Keratinocyte (primary cell): ENCODE measurements at regions not wholly inside any gene's neighbourhood (a gene's known extent, or its start where the extent isn't known, plus 50 kb on each side); places are given as distances from the start of the nearest gene placed in this dataset.

Source experiments
- DNase-seq: peaks from one replicate; pipeline ENCODE4 v3.0.0-alpha.2; 2011; ENCODE audit warnings: low read depth, missing footprints, low spot score
- FAIRE-seq: peaks from 2 replicates; lab custom pipeline; 2011; peaks lifted over from hg19 to GRCh38; lab: Jason Lieb, UNC
- H2AFZ ChIP-seq: 2 replicates; pipeline ENCODE4 v1.6.0; 2012; ENCODE audit warnings: low read length, control low read depth, inconsistent platforms; ENCODE audit not compliant: control insufficient read depth
- H3K27ac ChIP-seq: 2 replicates; pipeline ENCODE4 v1.5.1; 2011; ENCODE audit warnings: low read length; ENCODE audit not compliant: control insufficient read depth, insufficient read depth
- H3K27me3 ChIP-seq: 3 replicates; pipeline ENCODE4 v1.6.0; 2011; ENCODE audit warnings: low read length; ENCODE audit not compliant: control insufficient read depth, insufficient read depth; ENCODE audit errors: extremely low read depth
- H3K36me3 ChIP-seq, 2 experiments: 2 replicates in 1 of 2; 3 replicates in 1 of 2; pipeline ENCODE4 v1.5.1; 2011; ENCODE audit warnings: low read length in 2 of 2, mild to moderate bottlenecking in 1 of 2; ENCODE audit not compliant: control insufficient read depth in 2 of 2, insufficient read depth in 2 of 2; ENCODE audit errors: extremely low read depth in 1 of 2
- H3K4me1 ChIP-seq: 3 replicates; pipeline ENCODE4 v1.5.1; 2011; ENCODE audit warnings: low read length; ENCODE audit not compliant: control insufficient read depth, insufficient read depth; ENCODE audit errors: extremely low read depth
- H3K4me2 ChIP-seq: 3 replicates; pipeline ENCODE4 v1.6.0; 2011; ENCODE audit warnings: low read depth, low read length; ENCODE audit not compliant: control insufficient read depth, insufficient read depth; ENCODE audit errors: extremely low read depth
- H3K4me3 ChIP-seq, 3 experiments: fragments of 200-600 bp in 1 of 3; sonication (generic) in 1 of 3; 2 replicates in 2 of 3; 3 replicates in 1 of 3; pipeline ENCODE4 v1.5.1; 2011 to 2016; ENCODE audit warnings: low read length in 3 of 3, mild to moderate bottlenecking in 3 of 3, control low read depth in 2 of 3, inconsistent platforms in 1 of 3, low read depth in 1 of 3, mixed read lengths in 1 of 3, mixed run types in 1 of 3, moderate library complexity in 1 of 3; ENCODE audit not compliant: control insufficient read depth in 2 of 3, insufficient read depth in 2 of 3; ENCODE audit errors: extremely low read depth in 1 of 3
- H3K79me2 ChIP-seq: 2 replicates; pipeline ENCODE4 v1.6.0; 2012; ENCODE audit warnings: low read length; ENCODE audit not compliant: control insufficient read depth, insufficient read depth
- H3K9ac ChIP-seq: 3 replicates; pipeline ENCODE4 v1.6.0; 2011; ENCODE audit warnings: low read length; ENCODE audit not compliant: control insufficient read depth, insufficient read depth; ENCODE audit errors: extremely low read depth
- H3K9me1 ChIP-seq: 3 replicates; pipeline ENCODE4 v1.6.0; 2011; ENCODE audit warnings: low read length; ENCODE audit not compliant: control insufficient read depth, insufficient read depth; ENCODE audit errors: extremely low read depth
- H3K9me3 ChIP-seq: 2 replicates; pipeline ENCODE4 v1.5.1; 2012; ENCODE audit warnings: low read depth, low read length; ENCODE audit not compliant: control insufficient read depth
- H4K20me1 ChIP-seq: 3 replicates; pipeline ENCODE4 v1.6.0; 2011; ENCODE audit warnings: low read length; ENCODE audit not compliant: control insufficient read depth, insufficient read depth; ENCODE audit errors: extremely low read depth
- EZH2 ChIP-seq: IDR thresholded peaks from one replicate; pipeline ENCODE4 v1.6.1; 2012; ENCODE audit warnings: inconsistent platforms, mild to moderate bottlenecking, low read length, moderate library complexity
- dilution Hi-C: fragments of 300-500 bp; cut with MboI; formaldehyde crosslinking; loops from one replicate; pipeline ENCODE4 v1.7.0; 2020; ENCODE audit warnings: low sequenced_read_pairs; ENCODE audit not compliant: extremely low pct_ligation_motif_present
- TF ChIP-seq, protein P1 (sequence below), 3 experiments: IDR thresholded peaks in 1 of 3; conservative IDR thresholded peaks in 1 of 3; optimal IDR thresholded peaks in 1 of 3; 2 replicates in 2 of 3; 3 replicates in 1 of 3; pipeline versions ENCODE3 to v1.5.1; 2011; ENCODE audit warnings: low read length in 3 of 3, mild to moderate bottlenecking in 3 of 3, moderate library complexity in 2 of 3, control low read depth in 1 of 3, inconsistent platforms in 1 of 3; ENCODE audit not compliant: insufficient read depth in 2 of 3; ENCODE audit errors: extremely low read depth in 1 of 3

DNA sequence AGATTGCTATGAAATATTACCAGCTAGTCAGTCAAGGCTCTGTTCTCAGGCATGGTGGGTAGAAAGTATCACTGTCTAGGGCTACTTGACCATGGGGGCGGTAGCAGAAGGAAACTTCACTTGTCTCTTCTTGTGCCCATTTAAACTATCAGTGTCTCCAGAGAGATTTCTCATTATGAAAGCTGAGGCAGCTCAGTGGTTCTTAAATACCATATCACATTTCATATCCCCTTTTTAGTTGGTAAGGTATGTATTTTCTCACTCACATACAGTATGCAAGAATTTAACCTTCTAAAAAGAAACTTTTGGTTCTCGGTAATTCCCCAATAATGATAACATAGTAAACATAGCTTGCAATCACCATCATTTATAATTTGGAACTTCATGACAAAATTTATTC lies 1180.0 kb upstream of the TENM4 start:
- TF ChIP-seq, protein P1, sequence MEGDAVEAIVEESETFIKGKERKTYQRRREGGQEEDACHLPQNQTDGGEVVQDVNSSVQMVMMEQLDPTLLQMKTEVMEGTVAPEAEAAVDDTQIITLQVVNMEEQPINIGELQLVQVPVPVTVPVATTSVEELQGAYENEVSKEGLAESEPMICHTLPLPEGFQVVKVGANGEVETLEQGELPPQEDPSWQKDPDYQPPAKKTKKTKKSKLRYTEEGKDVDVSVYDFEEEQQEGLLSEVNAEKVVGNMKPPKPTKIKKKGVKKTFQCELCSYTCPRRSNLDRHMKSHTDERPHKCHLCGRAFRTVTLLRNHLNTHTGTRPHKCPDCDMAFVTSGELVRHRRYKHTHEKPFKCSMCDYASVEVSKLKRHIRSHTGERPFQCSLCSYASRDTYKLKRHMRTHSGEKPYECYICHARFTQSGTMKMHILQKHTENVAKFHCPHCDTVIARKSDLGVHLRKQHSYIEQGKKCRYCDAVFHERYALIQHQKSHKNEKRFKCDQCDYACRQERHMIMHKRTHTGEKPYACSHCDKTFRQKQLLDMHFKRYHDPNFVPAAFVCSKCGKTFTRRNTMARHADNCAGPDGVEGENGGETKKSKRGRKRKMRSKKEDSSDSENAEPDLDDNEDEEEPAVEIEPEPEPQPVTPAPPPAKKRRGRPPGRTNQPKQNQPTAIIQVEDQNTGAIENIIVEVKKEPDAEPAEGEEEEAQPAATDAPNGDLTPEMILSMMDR (optimal IDR thresholded peaks at IDR 0.05 in 1 of 3, IDR thresholded peaks at IDR 0.05 in 1 of 3, conservative IDR thresholded peaks at IDR 0.05 in 1 of 3; ENCODE audit: extremely low read depth in 1 of 3, insufficient read depth in 2 of 3, low read length in 3 of 3), result no peak
- no peak for TF ChIP-seq EZH2

DNA sequence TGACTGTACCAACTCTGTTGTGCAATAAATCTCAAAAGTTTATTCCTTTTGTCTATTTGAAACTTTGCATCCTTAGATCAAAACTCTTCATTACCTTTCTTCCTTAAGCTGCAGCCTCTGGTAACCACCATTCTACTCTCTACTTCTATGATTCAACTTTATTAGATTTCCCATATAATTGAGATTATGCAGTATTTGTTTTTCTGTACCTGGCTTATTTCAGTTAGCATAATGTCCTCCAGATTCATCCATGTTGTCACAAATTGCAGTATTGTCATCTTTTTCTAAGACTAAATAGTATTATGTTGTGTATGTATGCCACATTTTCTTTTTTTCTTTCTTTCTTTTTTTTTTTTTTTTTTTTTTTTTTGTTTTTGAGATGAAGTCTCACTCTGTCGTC lies 1176.3 kb upstream of the TENM4 start:
- Histone ChIP-seq H3K4me2 (no peak overlapping the region), H2AFZ (no peak overlapping the region), H3K4me1 (no peaks in the 10 kb centered on the region), H3K9me3 (no peaks in the 10 kb centered on the region), H3K36me3 (no peaks in the 10 kb centered on the region), H3K27me3 (no peaks in the 10 kb centered on the region), H3K79me2 (no peaks in the 10 kb centered on the region), H3K9ac (no peak overlapping the region), H4K20me1 (no peaks in the 10 kb centered on the region), H3K4me3 (no peak overlapping the region), H3K9me1 (no peaks in the 10 kb centered on the region), H3K27ac (no peak overlapping the region)
- DNase-seq (no peak), FAIRE-seq (no peak)
- TF ChIP-seq, protein P1 (optimal IDR thresholded peaks at IDR 0.05 in 1 of 3, IDR thresholded peaks at IDR 0.05 in 1 of 3, conservative IDR thresholded peaks at IDR 0.05 in 1 of 3; ENCODE audit: extremely low read depth in 1 of 3, insufficient read depth in 2 of 3, low read length in 3 of 3), result no peak
- no peak for TF ChIP-seq EZH2
- dilution Hi-C loops, result no loop called here

More for the DNA sequence above, 1180.0 kb upstream of the TENM4 start:
- H3K4me2 ChIP-seq, result no peak overlapping the region
- H3K79me2 ChIP-seq, result no peaks in the 10 kb centered on the region
- no peaks in the 10 kb centered on the region for H3K9me1 ChIP-seq
- no peak overlapping the region for H3K27ac ChIP-seq
- H3K9me3 ChIP-seq, result no peaks in the 10 kb centered on the region
- no peak overlapping the region for H3K4me3 ChIP-seq
- no peaks in the 10 kb centered on the region for H3K27me3 ChIP-seq
- no peaks in the 10 kb centered on the region for H3K36me3 ChIP-seq
- no peak overlapping the region for H3K9ac ChIP-seq
- H2AFZ ChIP-seq, result no peak overlapping the region
- no peak for DNase-seq
- no peaks in the 10 kb centered on the region for H4K20me1 ChIP-seq
- H3K4me1 ChIP-seq, result no peaks in the 10 kb centered on the region
- FAIRE-seq, result no peak
- dilution Hi-C loops, result no loop called here
